ENCODE measurements at regions not wholly inside any gene's neighbourhood (a gene's known extent, or its start where the extent isn't known, plus 50 kb on each side); places are given as distances from the start of the nearest gene placed in this dataset.

GRCh38 chr14:105838591-105839424, 312.4 kb downstream of the TMEM121 start:
- no peak for ATAC-seq
- Mint-ChIP-seq H3K4me3 (no peak overlapping the region), H3K36me3 (no peaks in the 10 kb centered on the region), H3K27ac (no peak overlapping the region), H3K9me3 (ENCODE audit: low read depth) (no peaks in the 10 kb centered on the region), H3K4me1 (no peaks in the 10 kb centered on the region), H3K27me3 (no peaks in the 10 kb centered on the region)
- no peak for DNase-seq
- CTCF ChIA-PET = no interaction called here

GRCh38 chr14:105839425-105840265, 313.3 kb downstream of the TMEM121 start:
- CTCF ChIA-PET = no interaction called here
- Mint-ChIP-seq H3K27ac (no peak overlapping the region), H3K4me3 (no peak overlapping the region), H3K4me1 (no peaks in the 10 kb centered on the region), H3K27me3 (no peaks in the 10 kb centered on the region), H3K36me3 (no peaks in the 10 kb centered on the region), H3K9me3 (ENCODE audit: low read depth) (no peaks in the 10 kb centered on the region)
- DNase-seq (no peak), ATAC-seq (no peak)

- DNase-seq (no peak), ATAC-seq (no peak)
- Mint-ChIP-seq H3K9me3 (ENCODE audit: low read depth) (no peaks in the 10 kb centered on the region), H3K27me3 (no peaks in the 10 kb centered on the region), H3K4me3 (no peak overlapping the region), H3K36me3 (no peaks in the 10 kb centered on the region), H3K27ac (no peak overlapping the region), H3K4me1 (no peaks in the 10 kb centered on the region)
- CTCF ChIA-PET = no interaction called here
Measured at GRCh38 chr14:105840266-105841021, 314.1 kb downstream of the TMEM121 start.

DNA sequence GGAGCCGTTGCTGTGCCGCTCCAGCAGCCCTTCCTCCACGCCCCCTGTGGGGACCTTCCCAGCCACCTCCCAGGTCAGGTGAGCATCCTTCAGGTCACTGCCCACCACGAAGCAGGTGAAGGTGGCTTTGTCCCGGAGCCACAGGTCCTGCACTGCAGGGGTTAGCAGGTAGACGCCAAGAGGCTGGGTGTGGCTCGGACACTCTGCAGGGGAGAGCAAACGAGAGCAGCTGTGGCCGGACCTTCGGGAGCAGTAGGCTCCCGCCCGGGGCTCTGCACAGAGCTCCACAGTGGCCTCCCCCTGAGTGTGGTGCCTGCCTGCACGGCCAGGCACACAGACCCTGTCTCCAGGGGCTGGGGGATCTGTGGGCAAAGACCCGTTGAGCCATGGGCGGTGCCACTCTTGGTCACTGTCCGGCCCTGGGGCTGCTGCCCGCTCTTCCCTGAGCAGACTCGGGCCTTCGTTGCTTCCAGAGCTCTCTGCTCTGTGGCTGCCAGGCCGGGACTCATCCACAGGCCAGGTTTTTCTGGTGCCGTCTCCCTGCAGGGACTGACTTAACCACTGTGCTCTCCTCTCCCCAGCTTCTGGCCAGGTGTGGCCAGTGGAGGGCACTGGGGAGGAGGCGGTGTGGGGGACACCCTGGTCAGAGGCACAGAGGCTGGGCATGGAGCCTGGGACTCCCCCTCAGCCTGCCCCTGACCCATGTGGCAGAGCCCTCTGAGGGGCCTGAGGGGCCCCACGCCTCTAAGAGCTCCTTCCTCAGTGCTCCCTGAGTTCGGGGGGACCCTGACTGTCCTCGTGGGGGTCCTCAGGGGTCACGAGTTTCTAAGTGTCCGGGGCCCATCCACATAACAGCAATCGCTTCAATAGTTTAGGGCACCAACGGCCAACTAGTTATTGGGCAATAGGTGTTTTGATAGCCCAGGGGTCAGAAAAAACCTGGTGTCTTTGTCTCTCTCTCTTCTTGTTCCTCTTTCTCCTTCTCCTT, 314.9 kb downstream of the TMEM121 start:
- no peaks in the 10 kb centered on the region for H3K36me3 Mint-ChIP-seq
- H3K4me3 Mint-ChIP-seq = no peak overlapping the region
- CTCF ChIA-PET = interaction anchor here (1.4 kb wide), 1 partner anchor 12 kb away, joined by 4 read pairs; no protein-coding TSS in a partner anchor
- no peaks in the 10 kb centered on the region for H3K4me1 Mint-ChIP-seq
- H3K27me3 Mint-ChIP-seq = no peaks in the 10 kb centered on the region
- H3K27ac Mint-ChIP-seq = no peak overlapping the region
- peak; percentile 36 for DNase-seq
- ATAC-seq = no peak
- no peaks in the 10 kb centered on the region for H3K9me3 Mint-ChIP-seq (ENCODE audit: low read depth)

DNA sequence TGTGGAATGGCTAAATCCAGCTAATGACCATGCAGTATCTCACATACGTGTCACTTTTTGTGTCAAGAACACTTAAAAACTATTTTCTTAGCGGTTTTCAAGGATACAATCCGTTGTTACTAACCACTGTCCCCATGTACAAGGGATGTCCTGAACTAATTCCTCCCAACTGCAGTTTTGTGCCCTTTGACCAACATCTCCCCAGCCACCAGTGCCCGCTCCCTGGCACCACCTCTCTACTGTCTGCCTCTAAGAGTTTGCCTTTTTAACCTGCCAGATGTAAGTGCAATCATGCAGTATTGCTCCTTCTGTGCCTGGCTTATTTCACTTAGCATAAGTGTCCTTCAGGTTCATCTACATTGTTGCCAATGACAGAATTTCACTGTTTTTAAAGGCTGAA, 315.7 kb downstream of the TMEM121 start:
- H3K9me3 Mint-ChIP-seq (ENCODE audit: low read depth) = no peaks in the 10 kb centered on the region
- DNase-seq = no peak
- H3K4me1 Mint-ChIP-seq = no peaks in the 10 kb centered on the region
- no peak for ATAC-seq
- H3K27ac Mint-ChIP-seq = no peak overlapping the region
- H3K4me3 Mint-ChIP-seq = no peak overlapping the region
- CTCF ChIA-PET = interaction anchor here (1.4 kb wide), 1 partner anchor 13 kb away, joined by 4 read pairs; no protein-coding TSS in a partner anchor
- no peaks in the 10 kb centered on the region for H3K36me3 Mint-ChIP-seq
- H3K27me3 Mint-ChIP-seq = no peaks in the 10 kb centered on the region

DNA sequence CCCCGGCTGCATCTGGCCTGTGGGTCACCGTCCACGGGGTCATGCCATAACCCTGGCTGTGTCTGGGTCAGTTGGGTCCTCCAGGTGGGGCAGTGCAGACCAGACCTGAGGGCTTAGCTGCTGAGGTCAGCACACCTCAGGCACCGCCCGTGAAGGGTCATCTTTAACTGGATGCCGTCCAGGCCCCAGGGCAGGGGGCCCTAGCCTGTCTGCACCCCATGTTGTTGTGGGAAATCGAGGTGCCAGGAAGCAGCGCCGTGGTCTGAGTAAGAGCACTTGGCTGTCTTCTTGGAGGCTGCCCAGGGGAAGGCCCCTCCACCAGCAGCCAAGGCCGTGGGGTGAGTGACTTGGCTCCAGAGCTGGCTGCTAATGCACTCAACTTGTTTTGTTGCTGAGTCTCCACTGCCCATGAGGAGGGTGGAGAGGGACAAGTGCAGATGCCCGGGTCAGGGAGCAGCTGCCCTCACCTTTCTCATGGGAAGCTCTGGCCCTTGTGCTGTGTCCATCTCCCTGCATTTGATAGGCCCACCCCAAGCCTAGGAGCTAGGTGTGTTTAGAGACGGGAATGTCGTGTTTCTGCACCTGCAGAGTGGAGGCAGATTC, 317.2 kb downstream of the TMEM121 start:
- H3K27me3 Mint-ChIP-seq = no peaks in the 10 kb centered on the region
- no peaks in the 10 kb centered on the region for H3K9me3 Mint-ChIP-seq (ENCODE audit: low read depth)
- ATAC-seq (no peak), DNase-seq (peak; percentile 36)
- no peaks in the 10 kb centered on the region for H3K4me1 Mint-ChIP-seq
- CTCF ChIA-PET = interaction anchor here (0.9 kb wide), 1 partner anchor 9 kb away, joined by 4 read pairs; no protein-coding TSS in a partner anchor
- no peak overlapping the region for H3K4me3 Mint-ChIP-seq
- H3K36me3 Mint-ChIP-seq = no peaks in the 10 kb centered on the region
- H3K27ac Mint-ChIP-seq = no peak overlapping the region

- Mint-ChIP-seq H3K9me3 (ENCODE audit: low read depth) (no peaks in the 10 kb centered on the region), H3K36me3 (no peaks in the 10 kb centered on the region), H3K27me3 (no peaks in the 10 kb centered on the region), H3K4me3 (no peak overlapping the region), H3K4me1 (no peaks in the 10 kb centered on the region), H3K27ac (no peak overlapping the region)
- no peak for ATAC-seq
- DNase-seq = peak; percentile 35
- CTCF ChIA-PET = no interaction called here
Measured at GRCh38 chr14:105844047-105844630, 317.8 kb downstream of the TMEM121 start.

DNA sequence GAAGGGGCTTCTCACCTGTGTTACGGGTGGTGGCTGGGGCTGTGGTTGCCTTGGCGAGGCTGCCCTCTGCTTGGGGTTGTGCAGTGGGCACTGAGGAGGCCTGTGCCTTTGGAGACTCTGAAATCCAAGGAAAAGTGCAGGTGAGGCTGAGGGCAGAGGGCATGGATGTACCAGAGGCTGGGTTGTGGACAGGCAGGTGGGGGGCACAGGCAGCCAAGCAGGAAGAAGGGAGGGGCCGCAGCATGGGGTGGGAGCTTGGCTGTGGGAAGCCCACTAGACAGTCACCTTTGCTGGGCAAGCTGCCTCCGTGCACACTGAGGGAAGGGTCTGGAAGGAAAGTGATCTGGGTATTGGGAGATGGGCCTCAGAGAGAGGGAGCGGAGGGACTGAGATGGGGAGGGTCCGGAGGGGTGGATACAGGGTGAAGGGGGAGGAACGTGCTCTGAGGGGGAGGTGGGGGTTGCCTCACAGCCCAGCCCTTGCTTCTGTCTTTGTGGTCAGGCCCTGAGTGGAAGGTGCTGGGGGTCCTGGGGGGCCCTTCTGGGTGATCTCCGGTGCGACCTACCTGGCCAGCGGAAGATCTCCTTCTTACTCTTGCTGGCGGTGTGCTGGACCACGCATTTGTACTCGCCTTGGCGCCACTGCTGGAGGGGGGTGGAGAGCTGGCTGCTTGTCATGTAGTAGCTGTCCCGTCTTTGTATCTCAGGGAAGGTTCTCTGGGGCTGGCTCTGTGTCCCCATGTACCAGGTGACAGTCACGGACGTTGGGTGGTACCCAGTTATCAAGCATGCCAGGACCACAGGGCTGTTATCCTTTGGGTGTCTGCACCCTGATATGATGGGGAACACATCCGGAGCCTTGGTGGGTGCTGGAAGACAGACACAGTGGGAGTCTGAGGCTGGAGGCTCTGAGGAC, 318.7 kb downstream of the TMEM121 start:
- no peak overlapping the region for H3K4me3 Mint-ChIP-seq
- no peaks in the 10 kb centered on the region for H3K9me3 Mint-ChIP-seq (ENCODE audit: low read depth)
- no peaks in the 10 kb centered on the region for H3K36me3 Mint-ChIP-seq
- CTCF ChIA-PET = no interaction called here
- no peaks in the 10 kb centered on the region for H3K4me1 Mint-ChIP-seq
- DNase-seq (no peak), ATAC-seq (no peak)
- no peaks in the 10 kb centered on the region for H3K27me3 Mint-ChIP-seq
- no peak overlapping the region for H3K27ac Mint-ChIP-seq

DNA sequence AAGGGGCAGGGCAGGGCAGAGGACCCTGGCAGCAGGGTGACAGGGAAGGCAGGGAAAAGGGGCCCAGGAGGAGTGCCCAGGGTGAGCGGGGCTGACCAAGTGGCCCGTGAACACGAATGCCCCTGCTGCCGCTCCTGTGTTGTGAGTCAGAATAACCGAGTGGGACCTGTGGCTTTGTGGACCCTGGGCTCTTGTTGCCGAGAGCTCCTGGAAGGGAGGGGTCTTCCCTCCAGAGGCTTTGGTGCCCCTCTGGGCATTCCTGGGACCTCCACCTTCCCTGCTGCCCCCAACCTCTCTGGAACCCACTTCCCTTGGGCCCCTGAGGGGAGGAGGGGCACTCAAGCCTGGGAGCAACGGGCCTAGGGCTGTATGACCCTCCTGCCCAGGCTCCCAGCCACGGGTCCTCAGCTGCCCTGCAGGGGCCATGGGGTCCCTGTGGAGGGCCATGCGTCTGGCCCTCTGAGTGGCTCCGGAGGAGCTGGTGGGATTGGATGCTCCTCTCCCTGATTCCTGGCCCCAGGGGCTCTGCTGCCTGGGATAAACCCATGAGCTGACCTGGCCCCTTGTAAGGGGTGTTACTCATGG, 319.4 kb downstream of the TMEM121 start:
- Mint-ChIP-seq H3K9me3 (ENCODE audit: low read depth) (no peaks in the 10 kb centered on the region), H3K4me1 (no peaks in the 10 kb centered on the region), H3K27ac (no peak overlapping the region), H3K36me3 (no peaks in the 10 kb centered on the region), H3K27me3 (no peaks in the 10 kb centered on the region), H3K4me3 (no peak overlapping the region)
- peak; percentile 20 for ATAC-seq
- DNase-seq = no peak
- CTCF ChIA-PET = no interaction called here

- ATAC-seq (no peak), DNase-seq (no peak)
- Mint-ChIP-seq H3K27me3 (no peaks in the 10 kb centered on the region), H3K36me3 (no peaks in the 10 kb centered on the region), H3K4me3 (no peak overlapping the region), H3K4me1 (no peaks in the 10 kb centered on the region), H3K9me3 (ENCODE audit: low read depth) (no peaks in the 10 kb centered on the region), H3K27ac (no peak overlapping the region)
- CTCF ChIA-PET = no interaction called here
Measured at GRCh38 chr14:105846312-105846711, 319.9 kb downstream of the TMEM121 start.

DNA sequence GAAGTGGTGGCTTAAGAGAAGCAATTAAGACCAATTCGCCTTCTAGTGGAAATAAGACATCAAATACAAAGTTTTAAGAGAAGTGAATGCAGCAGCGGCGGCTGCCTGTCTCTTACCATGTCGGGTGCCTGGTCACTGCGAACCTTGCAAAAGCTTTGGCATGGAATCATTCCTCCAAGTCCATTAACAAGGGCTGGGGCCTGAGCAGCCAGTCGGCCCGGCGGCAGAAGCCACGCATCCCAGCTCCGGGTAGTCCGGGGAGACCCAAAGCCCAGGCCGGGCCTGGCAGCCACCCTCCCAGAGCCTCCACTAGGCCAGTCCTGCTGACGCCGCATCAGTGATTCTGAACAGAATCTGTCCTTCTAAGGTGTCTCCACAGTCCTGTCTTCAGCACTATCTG, 321.0 kb downstream of the TMEM121 start:
- H3K36me3 Mint-ChIP-seq = no peaks in the 10 kb centered on the region
- no peak overlapping the region for H3K4me3 Mint-ChIP-seq
- H3K27me3 Mint-ChIP-seq = no peaks in the 10 kb centered on the region
- no peaks in the 10 kb centered on the region for H3K4me1 Mint-ChIP-seq
- no peak for ATAC-seq
- CTCF ChIA-PET = no interaction called here
- H3K27ac Mint-ChIP-seq = no peak overlapping the region
- DNase-seq = peak; percentile 32
- no peaks in the 10 kb centered on the region for H3K9me3 Mint-ChIP-seq (ENCODE audit: low read depth)

Measured in activated CD8-positive, alpha-beta memory T cell treated with anti-CD3 and anti-CD28 coated beads, Interleukin-2, amount 10 ng/mL, durations not matched to agents 7 days and 5 days (primary cell).